Neuron (in vitro differentiated cells): ENCODE measurements at regions not wholly inside any gene's neighbourhood (a gene's known extent, or its start where the extent isn't known, plus 50 kb on each side); places are given as distances from the start of the nearest gene placed in this dataset.

ENCODE experiments used
- H2AFZ ChIP-seq: one replicate; pipeline ENCODE4 v1.6.1; 2013; ENCODE audit warnings: low read depth, mild to moderate bottlenecking, inconsistent platforms, low read length, moderate library complexity
- H3K27me3 ChIP-seq: one replicate; pipeline ENCODE4 v1.6.1; 2013; ENCODE audit warnings: low read length; ENCODE audit not compliant: insufficient read depth
- H3K36me3 ChIP-seq: one replicate; pipeline ENCODE4 v1.6.1; 2013; ENCODE audit warnings: low read length; ENCODE audit not compliant: insufficient read depth
- H3K4me1 ChIP-seq: one replicate; pipeline ENCODE4 v1.6.1; 2013; ENCODE audit warnings: low read length; ENCODE audit not compliant: insufficient read depth
- H3K4me3 ChIP-seq: 2 replicates; pipeline ENCODE4 v1.5.1; 2013; ENCODE audit warnings: mild to moderate bottlenecking, low read length, moderate library complexity
- H3K9me3 ChIP-seq: one replicate; pipeline ENCODE4 v1.6.1; 2013; ENCODE audit warnings: low read length

DNA sequence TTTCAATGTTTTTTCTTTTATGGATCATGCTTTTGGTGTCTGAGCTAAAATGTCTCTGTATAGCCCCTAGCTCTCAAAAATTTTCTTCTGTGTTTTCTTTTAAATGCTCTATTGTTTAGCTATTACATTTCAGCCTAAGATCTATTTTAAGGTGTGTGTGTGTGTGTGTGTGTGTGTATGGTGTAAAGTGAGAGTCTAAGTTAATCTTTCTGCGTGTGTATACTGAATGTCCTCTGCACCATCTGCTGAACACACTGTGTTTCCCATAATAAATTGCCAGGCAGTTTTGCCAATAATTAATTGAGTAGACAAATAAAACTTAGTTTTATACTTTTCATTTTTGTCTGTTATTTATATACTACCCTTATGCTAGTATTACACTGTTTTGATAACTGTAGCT is 2096.3 kb upstream of the C9orf72 start:
- Histone ChIP-seq H3K9me3 (no peaks in the 10 kb centered on the region), H3K36me3 (no peaks in the 10 kb centered on the region), H3K27me3 (no peaks in the 10 kb centered on the region), H3K4me1 (no peaks in the 10 kb centered on the region), H3K4me3 (no peak overlapping the region), H2AFZ (no peak overlapping the region)

DNA sequence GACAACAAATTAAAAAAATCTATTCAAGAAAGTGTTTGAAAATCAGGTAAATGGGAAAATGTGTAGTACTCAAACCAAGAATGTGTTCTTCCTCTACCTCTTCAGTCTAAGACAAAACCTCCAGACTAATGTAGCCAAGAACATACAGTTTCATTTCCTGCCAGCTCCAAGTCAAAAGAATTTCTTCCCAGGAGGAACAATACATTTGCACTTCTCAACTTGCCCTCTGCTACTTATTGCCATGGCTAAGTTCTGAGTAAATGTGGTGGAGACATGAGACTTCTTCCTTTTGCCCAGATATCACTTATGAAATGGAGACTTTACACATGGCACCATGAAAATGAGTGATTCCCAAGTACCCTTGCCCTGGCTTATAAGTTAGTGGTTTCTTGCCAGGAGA is 2112.2 kb upstream of the C9orf72 start:
- H3K27me3 ChIP-seq, result no peaks in the 10 kb centered on the region
- H3K4me1 ChIP-seq, result no peaks in the 10 kb centered on the region
- no peak overlapping the region for H3K4me3 ChIP-seq
- H2AFZ ChIP-seq, result no peak overlapping the region
- H3K9me3 ChIP-seq, result no peaks in the 10 kb centered on the region
- no peaks in the 10 kb centered on the region for H3K36me3 ChIP-seq

DNA sequence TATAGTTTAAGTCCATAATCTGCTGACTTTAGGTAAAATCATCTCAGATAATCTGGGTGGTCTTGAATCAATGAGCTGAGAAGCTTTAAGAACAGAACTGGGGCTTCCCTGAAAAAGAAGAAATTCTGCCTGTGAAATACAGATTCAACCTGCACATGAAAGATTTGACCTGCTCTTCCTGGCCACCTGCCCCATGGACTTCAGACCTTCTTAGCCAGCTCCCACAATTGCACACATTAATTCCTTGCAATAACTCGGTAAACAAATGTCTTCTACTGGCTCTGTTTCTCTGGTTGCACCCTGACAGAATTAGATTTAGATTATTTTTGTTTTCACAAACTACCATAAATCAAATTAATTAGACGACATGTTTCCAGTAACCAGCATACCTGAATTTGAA is 2117.9 kb upstream of the C9orf72 start:
- no peak overlapping the region for H2AFZ ChIP-seq
- H3K4me3 ChIP-seq, result no peak overlapping the region
- no peaks in the 10 kb centered on the region for H3K36me3 ChIP-seq

DNA sequence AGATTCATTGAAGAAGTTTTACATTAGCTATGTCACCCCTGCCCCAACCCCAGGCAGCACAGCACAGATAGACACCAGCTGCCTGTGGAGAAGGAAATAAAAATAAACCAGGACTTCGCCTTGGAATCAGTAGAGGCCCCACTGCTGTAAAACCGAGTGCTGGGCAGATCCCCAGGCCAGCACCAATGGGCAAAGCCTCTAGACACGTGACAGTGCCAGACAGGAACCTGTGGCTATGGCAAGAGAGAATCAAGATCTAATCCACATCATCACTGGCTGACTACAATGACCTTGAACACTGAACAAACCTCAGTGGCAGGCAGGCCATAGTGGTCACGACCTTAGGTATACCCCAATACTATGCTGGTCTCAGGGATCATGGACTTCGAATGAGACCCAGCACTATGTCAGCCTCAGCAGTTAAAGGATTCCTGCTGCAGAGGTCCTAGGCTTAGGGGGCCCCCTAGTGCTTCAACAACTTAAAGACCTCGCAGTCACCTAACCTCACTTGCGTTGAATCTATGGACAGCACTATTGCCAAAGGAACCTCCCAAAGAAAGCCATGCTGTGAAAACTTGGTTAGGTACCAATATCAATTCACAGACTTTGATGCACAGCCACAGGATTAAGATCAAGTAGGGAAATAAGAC is 2118.6 kb upstream of the C9orf72 start:
- no peaks in the 10 kb centered on the region for H3K4me1 ChIP-seq
- no peak overlapping the region for H3K4me3 ChIP-seq
- H3K36me3 ChIP-seq, result no peaks in the 10 kb centered on the region
- H3K9me3 ChIP-seq, result no peaks in the 10 kb centered on the region
- no peaks in the 10 kb centered on the region for H3K27me3 ChIP-seq
- no peak overlapping the region for H2AFZ ChIP-seq

More for the DNA sequence above, 2117.9 kb upstream of the C9orf72 start:
- Histone ChIP-seq H3K27me3 (no peaks in the 10 kb centered on the region), H3K4me1 (no peaks in the 10 kb centered on the region), H3K9me3 (no peaks in the 10 kb centered on the region)

DNA sequence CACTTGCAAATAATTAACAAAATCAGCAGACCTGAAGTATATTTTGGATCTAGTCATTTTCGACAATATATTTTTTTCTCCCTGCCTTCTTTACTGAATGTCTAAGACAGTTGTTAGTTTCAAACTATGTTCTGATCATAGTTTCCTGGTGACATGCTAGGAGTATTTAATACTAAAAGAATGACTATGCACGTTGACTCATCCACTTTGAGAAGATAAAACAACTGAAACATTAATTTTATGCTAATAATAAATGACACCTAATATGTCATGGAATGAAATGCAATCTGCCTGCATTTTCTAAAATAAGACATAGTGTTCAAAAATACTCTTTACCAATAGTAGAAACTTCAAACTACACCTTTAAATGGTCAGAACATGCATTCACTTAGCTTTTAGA is 2123.7 kb upstream of the C9orf72 start:
- Histone ChIP-seq H3K27me3 (no peaks in the 10 kb centered on the region), H3K4me3 (no peak overlapping the region), H3K4me1 (no peaks in the 10 kb centered on the region), H2AFZ (no peak overlapping the region), H3K36me3 (no peaks in the 10 kb centered on the region), H3K9me3 (no peaks in the 10 kb centered on the region)

DNA sequence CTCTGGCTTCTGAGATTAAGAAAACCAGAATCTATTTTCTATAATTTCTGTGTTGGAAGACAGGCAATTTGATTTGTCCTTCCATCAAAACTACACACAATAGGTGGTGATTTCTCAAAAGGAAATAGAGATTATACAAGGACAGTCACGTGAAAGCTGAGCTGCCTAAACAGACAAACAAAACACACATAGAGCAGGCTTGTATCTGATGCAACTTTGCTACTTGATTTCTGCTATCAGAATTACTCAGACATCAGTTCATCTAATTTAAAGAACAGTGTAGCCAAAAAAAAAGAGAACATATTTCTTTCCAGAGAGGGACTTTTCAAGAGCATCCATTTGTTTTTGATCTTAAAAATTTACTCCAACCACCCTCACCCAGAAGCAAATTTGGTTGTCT is 2128.3 kb upstream of the C9orf72 start:
- H3K4me3 ChIP-seq, result no peak overlapping the region
- H3K4me1 ChIP-seq, result no peaks in the 10 kb centered on the region
- no peak overlapping the region for H2AFZ ChIP-seq
- H3K36me3 ChIP-seq, result no peaks in the 10 kb centered on the region
- H3K27me3 ChIP-seq, result no peaks in the 10 kb centered on the region
- H3K9me3 ChIP-seq, result no peaks in the 10 kb centered on the region

DNA sequence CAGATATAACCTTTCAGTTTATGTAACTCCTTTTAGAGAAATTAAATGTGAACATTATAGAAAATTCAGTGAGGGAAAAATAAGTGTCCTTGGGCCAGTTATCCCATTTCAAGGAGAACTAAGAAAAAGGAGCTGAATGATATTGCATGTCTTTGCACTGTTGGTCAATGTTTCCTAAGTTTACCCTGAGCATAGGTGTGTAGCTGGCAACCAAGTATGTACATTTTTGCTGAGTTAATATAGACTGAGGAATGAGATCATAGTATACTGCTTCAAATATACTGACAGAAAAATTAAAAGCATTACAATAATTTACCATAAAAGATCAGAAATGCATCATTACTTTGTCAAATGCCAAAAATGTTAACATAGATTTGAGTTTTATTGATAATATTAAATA is 2128.7 kb upstream of the C9orf72 start:
- Histone ChIP-seq H3K4me1 (no peaks in the 10 kb centered on the region), H3K9me3 (no peaks in the 10 kb centered on the region), H2AFZ (no peak overlapping the region), H3K36me3 (no peaks in the 10 kb centered on the region), H3K4me3 (no peak overlapping the region), H3K27me3 (no peaks in the 10 kb centered on the region)

DNA sequence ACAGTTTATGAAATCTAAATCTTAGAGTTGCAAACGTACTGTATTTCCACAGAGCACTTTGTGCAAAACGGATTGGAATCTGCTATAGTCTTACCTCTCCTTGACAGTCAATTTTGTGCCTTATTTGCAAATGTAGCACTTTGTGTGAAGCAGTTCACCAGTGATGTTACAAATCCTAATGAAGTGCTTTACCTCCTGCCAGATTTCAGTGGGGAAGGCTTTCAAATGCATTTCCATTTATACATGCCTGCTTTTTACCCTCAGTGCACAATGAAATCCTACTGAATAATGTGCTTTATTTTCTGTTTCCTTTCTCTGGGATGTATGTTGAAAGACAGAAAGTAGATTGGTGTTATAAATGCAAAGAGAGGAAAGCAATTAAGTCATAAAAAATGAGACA is 2141.6 kb upstream of the C9orf72 start:
- no peaks in the 10 kb centered on the region for H3K36me3 ChIP-seq
- H2AFZ ChIP-seq, result peak overlapping the region; percentile 46
- H3K27me3 ChIP-seq, result no peaks in the 10 kb centered on the region

DNA sequence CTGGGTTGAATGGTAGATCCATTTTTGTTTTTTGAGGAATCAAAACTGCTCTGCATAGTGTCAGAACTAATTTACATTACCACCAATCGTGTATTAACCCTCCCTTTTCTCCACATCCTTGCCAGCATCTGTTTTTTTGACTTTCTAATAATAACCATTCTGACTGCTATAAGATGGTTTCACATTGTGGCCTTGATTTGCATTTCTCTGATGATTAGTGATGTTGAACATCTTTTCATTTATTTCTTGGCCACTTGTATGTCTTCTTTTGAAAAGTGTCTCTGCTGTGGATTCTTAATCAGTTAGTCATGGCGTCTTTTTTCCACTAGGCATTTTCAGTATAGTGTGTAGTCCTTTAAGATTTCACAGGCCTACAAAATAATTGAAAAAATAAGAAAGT is 2144.3 kb upstream of the C9orf72 start:
- Histone ChIP-seq H3K9me3 (no peaks in the 10 kb centered on the region), H3K4me1 (no peaks in the 10 kb centered on the region), H2AFZ (no peak overlapping the region), H3K27me3 (no peaks in the 10 kb centered on the region), H3K36me3 (no peaks in the 10 kb centered on the region), H3K4me3 (no peak overlapping the region)

More for the DNA sequence above, 2141.6 kb upstream of the C9orf72 start:
- no peaks in the 10 kb centered on the region for H3K9me3 ChIP-seq
- H3K4me1 ChIP-seq, result no peaks in the 10 kb centered on the region
- H3K4me3 ChIP-seq, result no peak overlapping the region

DNA sequence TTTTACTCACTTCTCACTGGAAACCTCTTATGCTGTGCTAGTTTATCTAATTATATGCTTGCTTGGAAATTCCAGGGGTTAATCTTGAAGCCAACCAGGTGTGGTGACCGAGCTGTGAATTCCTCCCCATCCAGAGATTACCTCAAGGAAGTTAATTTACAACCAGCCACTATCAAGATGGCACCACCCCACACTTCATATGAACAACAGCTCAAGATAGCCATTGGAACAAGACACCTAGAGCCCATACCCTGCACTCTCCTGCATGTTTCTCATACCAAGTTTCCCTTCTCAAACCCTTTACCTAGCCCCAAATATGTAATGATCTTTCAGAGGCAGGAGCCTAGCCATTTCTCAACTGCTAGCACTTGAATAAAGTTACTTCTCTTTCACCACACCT is 2156.9 kb upstream of the C9orf72 start:
- Histone ChIP-seq H3K36me3 (no peaks in the 10 kb centered on the region), H2AFZ (no peak overlapping the region), H3K4me3 (no peak overlapping the region), H3K4me1 (no peaks in the 10 kb centered on the region), H3K9me3 (no peaks in the 10 kb centered on the region), H3K27me3 (no peaks in the 10 kb centered on the region)

DNA sequence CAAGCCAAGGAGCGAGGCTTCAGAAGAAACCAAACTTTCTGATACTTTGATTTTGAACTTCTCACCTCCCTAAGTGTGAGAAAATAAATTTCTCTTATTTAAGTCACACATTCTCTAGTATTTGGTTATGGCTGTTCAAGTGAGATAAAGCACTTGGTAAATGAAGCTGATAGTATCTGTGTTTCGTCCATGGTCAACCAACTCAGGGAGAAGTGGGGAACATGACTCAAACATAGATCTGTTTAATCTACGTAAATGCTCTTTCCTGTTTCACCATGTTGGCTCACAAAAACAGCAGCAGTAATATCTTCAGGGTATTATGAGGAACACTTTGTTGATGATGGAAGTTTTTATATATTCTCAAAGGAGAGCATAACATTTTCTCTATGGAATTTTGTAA is 2167.2 kb upstream of the C9orf72 start:
- Histone ChIP-seq H3K4me1 (no peaks in the 10 kb centered on the region), H2AFZ (no peak overlapping the region), H3K36me3 (no peaks in the 10 kb centered on the region), H3K9me3 (no peaks in the 10 kb centered on the region), H3K27me3 (no peaks in the 10 kb centered on the region), H3K4me3 (no peak overlapping the region)

DNA sequence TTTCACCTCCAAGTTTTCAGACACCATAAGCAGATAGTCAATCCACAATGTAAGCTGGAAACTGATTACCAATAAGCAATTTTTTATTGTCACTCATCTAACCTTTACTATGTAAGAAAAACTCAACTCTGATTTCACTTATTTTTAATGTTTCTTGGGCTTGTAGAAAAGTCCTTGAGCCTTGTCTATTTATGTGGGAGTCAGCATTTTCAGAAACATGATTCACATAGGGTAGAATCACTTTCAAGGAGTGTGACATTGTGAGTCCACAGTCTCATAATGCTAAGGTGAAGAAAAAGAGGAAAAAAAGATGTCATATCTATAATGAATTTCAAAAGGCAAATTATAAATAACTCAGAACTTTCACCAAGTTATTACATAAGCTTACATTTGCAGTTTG is 2167.9 kb upstream of the C9orf72 start:
- Histone ChIP-seq H3K27me3 (no peaks in the 10 kb centered on the region), H2AFZ (no peak overlapping the region), H3K9me3 (no peaks in the 10 kb centered on the region), H3K4me1 (peaks cover under 1% of the 10 kb centered on the region), H3K4me3 (no peak overlapping the region), H3K36me3 (no peaks in the 10 kb centered on the region)

DNA sequence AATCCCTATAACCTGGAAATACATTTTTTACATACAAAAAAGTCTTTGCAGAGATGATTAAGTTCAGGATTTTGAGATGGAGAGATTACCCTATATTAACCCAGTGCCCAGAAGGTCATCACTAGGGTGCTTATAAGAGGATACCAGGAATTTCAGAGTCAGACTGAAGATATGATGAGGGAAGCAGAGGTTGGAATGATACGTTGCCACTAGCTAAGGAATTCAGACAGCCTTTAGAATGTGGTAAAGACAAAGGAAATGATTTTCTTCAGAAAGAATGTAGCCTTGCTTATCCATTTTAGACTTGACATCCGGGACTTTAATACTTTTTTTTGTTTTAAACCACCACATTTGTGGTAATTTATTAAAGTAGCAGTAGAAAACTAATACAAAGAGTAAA is 2176.8 kb upstream of the C9orf72 start:
- Histone ChIP-seq H3K9me3 (no peaks in the 10 kb centered on the region), H3K4me1 (peaks cover 7% of the 10 kb centered on the region), H3K36me3 (no peaks in the 10 kb centered on the region), H2AFZ (no peak overlapping the region), H3K27me3 (no peaks in the 10 kb centered on the region), H3K4me3 (no peak overlapping the region)

DNA sequence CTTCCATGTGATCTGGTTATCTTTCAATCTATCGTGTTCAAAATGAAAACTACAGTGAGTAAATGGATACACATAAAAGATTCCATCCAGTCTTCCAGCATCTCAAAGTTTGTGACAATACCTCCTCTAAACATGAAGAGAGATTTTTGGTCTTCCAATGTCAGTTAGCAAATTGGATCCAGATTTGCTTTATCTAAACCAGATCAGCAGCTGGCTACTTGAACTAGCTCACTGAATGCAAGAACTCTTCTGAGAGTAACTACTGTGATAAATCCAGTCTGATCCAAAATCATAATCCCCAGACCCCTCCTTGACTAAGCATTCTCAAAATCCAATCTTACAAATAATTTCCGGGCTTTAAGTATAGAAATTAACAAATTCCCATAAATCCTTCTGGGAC is 2177.9 kb upstream of the C9orf72 start:
- Histone ChIP-seq H3K27me3 (no peaks in the 10 kb centered on the region), H2AFZ (no peak overlapping the region), H3K36me3 (no peaks in the 10 kb centered on the region), H3K4me3 (no peak overlapping the region), H3K9me3 (no peaks in the 10 kb centered on the region), H3K4me1 (peaks cover 5% of the 10 kb centered on the region)
